HG02623 (cell line): ENCODE measurements at regions not wholly inside any gene's neighbourhood (a gene's known extent, or its start where the extent isn't known, plus 50 kb on each side); places are given as distances from the start of the nearest gene placed in this dataset.
"Not testable (repeated sequence)": the region's sequence is repeated elsewhere in the genome, so short reads cannot be mapped to it uniquely, and the experiment has no call there.

ENCODE experiments used
- ATAC-seq: cut with Tn5 transposase; IDR thresholded peaks from one replicate; pipeline ENCODE4 v1.9.1; 2021; ENCODE audit warnings: moderate library complexity; ENCODE audit not compliant: unreplicated experiment

DNA sequence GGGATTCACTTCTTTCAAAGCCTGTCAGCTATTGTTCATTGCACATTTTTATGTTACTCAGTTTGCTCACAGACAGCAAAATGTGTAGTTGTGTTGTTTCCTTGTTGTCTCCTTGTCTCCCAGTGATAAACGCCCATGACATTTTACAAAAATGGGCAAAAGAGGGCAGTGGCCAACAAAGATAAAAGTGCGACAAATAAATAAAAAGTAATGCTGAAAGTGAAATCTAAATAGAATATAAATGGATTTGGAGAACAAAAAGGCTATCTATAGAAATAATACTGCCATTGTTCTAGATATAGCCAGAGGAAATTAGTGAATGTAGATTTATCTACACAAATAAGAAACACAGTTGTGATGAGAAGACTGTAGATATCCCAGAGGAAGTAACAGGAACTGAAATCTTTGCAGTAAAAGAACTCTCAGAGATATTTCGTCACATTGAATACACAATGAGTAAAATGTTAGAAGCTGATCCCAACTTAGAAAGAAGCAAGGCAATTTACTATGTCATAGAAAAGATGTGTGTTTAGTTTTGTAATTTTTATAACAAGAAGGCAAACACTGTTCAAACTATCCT, 1186.2 kb upstream of the FAM98A start:
- no peak for ATAC-seq

DNA sequence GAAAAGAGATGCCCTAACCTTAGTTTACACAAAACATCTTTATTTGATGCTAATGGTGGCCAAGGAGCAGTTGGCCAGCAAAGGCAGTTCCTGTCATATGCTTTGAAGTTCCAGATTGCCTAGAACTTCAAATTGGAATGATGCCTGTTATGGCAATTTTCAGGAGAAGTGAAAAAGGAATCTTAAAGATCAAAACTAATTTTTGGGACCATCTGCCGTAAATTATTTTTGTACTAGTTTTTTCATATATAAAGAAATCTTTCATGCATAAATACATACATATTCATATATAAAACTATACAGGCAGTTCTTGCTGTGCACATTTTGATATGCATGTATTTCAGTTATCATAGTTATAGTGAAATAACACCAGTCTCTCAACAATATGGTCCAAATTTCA, 1185.6 kb upstream of the FAM98A start:
- no peak for ATAC-seq

DNA sequence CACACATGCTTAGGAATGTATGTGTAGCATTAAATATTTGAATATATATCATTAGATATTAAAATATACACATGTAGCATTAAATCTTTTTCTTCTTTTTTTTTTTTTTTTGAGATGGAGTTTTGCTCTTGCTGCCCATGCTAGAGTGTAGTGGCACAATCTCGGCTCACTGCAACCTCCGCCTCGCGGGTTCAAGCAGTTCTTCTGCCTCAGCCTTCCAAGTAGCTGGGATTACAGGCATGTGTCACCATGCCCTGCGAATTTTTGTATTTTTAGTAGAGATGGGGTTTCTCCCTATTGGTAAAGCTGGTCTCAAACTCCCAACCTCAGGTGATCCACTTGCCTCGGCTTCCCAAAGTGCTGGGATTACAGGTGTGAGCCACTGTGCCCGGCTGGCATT, 1151.6 kb upstream of the FAM98A start:
- ATAC-seq: not testable (repeated sequence)

DNA sequence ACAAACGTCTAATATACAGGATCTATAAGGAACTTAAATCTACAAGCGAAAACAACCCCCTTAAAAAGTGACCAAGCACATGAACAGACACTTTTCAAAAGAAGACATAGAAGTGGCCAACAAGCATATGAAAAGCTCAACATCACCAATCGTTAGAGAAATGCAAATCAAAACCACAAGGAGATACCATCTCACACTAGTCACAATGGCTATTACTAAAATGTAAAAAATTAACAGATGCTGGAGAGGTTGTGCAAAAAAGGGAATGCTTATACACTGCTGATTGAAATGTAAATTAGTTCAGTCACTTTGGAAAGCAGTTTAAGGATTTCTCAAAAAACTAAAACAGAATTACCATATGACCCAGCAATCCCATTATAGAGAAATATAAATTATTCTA, 1148.5 kb upstream of the FAM98A start:
- no peak for ATAC-seq

DNA sequence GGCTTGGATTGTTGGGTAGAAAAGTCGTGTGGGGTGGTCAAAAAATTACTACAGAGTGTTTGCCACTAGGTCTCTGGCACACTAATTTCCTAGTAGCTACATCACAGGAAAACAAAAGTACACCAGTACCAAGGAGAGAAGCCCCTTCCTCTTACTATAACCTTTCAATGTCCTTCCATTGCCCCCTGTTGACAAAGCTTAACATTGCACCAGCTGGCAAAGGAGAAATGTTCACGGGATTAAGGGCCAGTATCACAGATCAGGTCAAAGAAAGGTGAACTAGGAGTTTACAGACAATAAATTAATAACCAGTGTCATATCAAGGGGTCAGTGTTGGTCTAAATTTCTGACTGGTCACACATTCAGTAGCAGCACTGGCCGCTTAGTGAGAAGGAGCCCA, 1139.6 kb upstream of the FAM98A start:
- ATAC-seq: no peak

DNA sequence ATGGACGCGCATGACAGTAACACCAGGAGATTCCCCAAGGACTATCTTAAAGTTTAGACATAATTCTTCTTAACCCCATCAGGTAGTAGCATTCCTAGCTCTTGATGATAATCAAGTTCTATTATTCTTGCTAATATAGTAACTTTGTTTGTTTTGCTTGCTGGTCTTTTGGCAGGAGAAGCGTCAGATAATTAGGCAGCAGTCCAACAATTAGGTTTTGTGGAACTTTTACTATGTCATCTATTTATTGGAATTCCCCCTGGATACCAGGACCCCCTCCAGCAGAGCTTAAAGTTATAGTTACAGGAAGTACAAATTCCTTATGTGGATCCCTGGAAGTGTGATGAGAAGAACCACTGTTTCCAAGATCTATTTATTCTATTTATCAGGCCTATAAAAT, 1138.0 kb upstream of the FAM98A start:
- no peak for ATAC-seq

DNA sequence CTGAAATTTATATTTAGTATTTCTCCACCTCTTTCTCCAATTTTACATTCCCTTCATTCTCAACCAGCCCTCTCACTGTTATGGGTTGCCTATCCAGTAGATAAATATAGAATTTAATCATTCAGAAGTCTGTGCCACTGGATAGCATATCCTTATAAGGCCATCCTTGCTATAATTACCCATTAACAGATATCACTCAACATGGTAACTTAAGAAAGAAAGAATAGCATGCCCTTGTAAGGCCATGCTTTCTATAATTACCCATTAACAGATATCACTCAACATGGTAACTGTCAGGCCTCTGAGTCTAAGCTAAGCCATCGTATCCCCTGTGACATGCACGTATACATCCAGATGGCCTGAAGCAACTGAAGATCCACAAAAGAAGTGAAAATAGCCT, 1137.4 kb upstream of the FAM98A start:
- ATAC-seq: no peak

DNA sequence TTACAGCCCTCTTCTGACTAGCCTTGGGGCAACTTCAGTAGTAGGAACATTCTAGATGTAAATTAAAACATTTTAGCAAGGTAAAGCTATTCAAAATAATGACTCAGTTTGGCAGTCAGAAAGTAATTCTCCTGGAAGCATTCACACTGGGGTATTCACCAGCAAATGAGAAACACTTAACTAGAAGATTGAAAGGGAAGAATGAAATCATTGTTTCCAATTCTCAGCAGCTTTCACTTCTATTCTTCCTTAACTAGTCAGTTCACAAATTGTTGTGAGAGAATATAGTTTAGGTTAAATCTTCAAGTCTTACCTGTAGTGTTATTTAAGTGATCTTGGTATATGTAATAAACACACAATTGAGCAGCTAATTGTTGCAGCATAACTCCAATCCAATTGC, 1135.6 kb upstream of the FAM98A start:
- ATAC-seq: no peak

DNA sequence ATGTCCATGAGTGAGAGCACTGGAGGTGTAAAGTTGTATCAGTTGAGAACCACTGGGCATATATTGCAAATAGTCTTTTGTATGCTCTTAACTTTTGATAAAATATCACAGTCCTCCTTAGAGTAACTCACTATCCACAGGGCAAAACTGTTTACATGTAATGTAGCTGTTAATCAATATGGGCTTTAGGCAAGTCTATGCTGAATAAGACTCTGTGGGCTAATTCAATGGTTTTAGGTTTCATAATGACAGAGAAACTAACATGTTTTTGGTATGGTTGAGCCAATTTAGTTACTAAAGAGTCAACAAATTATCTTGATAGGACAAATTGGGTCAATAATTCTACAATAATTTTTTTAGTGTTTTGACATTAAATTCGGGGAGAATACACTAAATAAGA, 1134.9 kb upstream of the FAM98A start:
- no peak for ATAC-seq

DNA sequence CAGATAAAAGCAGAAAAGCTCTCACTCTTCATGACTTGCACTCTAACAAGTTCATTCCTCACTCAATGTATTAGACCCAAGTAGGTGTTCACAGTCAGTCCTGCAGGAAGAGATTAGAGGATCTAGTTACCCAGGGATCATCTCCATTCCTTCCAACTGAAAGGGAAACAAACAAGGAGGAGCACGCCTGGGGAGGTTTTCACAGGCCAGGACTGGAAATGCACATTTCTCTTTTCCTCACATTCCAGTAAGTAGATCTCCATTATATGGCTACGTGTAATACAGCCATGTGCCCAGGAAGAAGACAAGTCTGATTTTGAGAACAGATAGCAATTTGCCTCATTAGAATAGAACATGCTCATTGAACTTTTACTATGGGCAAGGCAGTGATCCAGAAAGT, 1132.2 kb upstream of the FAM98A start:
- no peak for ATAC-seq

DNA sequence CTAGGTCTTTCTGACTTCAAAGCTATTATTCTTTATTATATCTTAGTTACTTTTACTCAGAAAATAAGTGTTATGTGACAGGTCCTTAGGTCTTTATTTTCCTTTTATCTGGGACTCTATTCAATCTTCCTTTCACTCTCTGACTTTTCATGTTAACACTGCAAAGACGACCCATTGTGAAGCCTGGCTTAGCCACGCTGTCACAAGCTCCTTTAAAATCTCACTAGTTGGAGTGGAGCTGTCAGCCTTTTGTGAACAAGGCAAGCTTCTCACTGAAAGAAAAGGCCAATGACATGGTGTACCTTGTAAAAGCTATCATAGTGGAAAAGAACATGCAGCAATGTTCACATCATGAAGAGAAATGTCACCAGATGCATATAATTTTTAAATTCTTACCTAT, 1130.7 kb upstream of the FAM98A start:
- no peak for ATAC-seq

DNA sequence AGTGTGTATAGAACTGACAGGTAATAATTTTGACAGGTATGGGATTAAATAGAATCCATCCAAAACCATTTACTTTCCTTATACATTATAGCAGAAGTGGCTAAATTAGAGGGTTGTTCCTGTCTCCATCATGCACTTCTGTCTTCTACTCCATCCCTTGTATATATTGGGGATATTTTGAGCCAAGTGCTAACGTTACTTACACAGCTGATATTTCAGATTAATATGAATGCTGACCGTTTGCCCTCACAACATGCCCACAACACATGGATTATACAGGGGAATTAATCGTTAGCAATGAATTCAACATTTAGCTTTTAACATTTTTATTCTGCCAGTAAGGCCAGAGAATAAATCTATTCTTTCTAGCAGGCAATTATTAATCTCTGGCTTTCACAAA, 1125.0 kb upstream of the FAM98A start:
- ATAC-seq: no peak

DNA sequence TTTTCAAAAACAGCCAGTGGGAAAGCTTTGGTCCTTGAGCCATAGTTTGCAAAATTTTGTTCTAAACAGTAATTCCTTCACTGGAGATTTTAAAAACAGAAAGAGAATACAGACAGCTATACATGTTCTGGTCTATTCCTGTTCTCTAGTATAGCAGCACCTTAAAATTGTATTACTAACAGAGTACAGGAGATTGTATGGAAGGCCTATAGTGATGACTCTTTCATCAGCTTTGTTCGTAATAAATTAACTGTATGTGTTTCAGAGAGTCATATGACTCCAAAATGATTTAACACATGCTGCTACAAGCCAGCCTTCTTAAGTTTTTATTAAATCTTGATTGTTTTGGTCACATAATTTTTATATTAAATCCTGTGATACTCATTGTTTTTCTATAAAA, 1124.6 kb upstream of the FAM98A start:
- no peak for ATAC-seq

DNA sequence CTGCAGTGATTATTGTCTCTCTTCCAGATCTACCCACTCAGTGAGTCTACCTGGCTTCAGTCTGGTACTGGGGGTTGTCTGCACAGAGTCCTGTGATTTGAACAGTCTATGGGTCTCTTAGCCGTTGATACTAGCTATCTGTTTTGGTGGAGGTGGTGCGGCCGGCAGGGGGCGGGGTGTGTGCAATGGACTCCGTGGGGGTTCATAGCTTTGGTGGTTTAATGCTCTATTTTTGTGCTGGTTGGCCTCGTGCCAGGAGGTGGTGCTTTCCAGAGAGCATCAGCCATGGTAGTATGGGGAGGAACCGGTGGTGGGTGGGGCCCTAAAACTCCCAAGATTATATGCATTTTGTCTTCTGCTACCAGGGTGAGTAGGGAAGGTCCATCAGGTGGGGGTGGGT, 1120.1 kb upstream of the FAM98A start:
- ATAC-seq: no peak

DNA sequence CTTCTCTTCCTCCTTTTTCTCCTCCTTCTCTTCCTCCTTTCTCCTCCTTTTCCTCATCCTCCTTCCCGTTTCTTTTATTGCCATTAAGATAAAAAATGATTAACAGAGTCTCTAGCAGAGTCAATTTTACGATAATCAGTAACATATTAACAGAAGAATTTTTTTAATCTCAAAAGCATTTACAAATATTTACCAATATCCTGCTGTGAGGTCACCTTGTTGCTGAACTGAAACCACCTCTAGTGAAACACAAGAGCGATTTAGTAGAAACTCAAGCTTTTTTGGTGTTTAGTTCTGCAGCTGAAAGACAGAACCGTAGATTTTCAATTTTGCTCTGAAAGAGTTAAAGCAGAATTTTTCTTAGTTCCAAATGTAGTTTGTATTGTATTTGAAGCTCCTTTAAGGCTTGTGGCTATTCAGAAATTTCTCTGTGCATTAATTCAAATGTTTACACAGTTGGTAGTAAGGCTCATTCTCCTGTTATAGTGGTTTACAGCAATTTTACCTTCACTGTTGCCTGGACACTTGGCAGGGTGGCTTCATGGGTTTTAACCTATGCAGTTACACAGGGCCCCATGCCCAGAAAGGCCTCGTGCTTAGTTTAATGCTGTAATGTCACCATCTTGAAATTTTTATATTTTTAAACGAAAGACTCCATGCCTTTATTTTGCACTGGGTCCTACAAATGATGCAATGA, 1106.6 kb upstream of the FAM98A start:
- ATAC-seq: peak; percentile 69

DNA sequence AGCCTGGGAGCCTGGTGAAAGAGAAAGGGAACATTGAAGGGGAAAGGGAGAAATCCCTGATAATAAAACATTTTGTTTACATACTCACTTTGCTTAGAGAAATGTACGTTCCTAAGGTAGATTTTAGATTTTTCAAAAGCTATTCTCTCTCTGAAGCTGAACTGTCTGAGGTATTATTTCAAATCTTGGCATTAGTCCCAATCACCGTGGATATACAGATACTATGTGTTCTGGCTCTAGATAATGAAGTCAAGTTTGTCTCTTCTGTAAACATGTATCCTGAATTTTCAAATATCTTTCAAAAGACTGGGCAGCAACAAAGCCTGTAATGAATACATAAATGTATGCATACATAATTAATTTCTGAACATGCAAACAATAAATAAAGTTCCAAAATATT, 1104.2 kb upstream of the FAM98A start:
- ATAC-seq: no peak

DNA sequence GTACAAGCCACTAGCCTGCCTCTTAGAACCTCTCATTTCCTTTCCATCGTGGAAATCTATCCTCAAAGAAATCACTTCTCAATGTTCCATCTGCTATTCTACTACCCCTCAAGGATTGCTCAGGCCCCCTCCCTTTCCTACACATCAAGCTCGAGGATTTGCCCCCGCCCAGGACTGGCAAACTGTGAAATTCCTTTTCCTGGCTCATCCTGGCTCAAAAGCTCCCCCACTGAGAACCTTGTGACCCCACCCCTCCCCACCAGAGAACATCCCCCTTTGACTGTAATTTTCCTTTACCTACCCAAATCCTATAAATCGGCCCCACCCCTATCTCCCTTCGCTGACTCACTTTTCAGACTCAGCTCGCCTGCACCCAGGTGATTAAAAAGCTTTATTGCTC, 1103.3 kb upstream of the FAM98A start:
- not testable (repeated sequence) for ATAC-seq

DNA sequence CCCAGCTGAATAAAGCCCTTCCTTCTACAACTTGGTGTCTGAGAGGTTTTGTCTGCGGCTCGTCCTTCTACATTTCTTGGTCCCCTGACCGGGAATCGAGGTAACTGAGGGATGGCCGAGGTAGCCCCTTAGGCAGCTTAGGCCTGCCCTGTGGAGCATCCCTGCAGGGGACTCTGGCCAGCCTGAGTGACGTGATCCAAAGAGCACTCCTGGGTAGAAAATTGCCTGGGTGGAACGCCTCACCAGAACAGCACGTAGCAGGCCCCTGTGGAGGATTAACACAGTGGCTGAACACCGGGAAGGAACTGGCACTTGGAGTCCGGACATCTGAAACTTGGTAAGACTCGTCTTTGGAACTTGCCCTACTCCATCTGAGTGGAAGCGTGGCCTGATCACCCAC, 1078.5 kb upstream of the FAM98A start:
- ATAC-seq: not testable (repeated sequence)

DNA sequence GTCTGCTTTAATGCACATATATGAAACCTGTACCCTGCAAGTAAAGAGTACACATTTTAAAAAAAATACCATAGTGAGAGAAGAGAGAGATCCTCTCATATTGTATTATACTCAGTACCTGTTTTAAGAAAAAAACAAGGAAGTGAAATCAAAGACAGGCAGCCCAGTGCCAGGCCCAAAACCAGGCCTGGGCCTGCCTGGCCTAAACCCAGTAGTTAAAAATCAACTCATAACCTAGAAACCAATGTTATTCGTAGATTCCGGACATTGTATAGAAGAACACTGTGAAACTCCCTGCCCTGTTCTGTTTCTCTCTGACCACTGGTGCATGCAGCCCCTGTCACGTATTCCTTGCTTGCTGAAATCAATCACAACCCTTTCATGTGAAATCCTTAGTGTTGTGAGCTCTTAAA, 1078.0 kb upstream of the FAM98A start:
- ATAC-seq: peak; percentile 66

DNA sequence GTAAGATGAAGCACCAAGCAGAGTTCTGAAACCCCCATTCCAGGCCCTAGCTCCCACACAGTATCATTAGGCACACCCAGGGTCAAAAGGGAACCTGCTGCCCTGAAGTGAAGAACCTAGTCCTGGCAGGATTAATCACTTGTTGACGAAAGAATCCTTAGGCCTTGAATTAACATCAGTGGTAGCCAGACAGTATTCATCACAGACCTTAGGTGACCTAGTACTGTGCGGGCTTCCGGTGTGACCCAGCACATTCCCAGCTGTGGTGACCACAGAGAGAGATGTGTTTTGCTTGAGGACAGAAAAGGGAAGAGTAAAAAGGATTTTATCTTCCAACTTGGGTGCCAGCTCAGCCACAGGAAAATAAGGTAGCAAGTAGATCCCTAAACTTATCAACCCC, 1071.4 kb upstream of the FAM98A start:
- ATAC-seq: no peak

DNA sequence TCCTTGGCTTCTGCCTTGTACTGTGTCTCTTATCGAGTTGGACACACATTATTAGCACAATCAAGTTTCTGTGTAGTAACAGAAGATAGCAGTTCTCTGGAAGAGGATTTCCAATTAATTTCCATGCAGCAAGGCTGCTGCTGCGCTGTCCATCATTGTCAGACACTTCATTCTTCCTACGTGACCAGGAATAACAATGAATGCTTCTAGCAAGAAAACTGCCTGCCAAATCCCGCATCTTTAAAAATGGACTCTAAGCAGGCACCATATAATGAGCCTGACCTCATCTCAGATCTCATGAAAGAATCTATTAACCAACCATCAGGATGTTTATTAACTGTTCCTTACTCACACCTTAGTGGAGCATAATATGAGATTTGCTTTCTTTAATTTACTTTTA, 1067.7 kb upstream of the FAM98A start:
- ATAC-seq: no peak

DNA sequence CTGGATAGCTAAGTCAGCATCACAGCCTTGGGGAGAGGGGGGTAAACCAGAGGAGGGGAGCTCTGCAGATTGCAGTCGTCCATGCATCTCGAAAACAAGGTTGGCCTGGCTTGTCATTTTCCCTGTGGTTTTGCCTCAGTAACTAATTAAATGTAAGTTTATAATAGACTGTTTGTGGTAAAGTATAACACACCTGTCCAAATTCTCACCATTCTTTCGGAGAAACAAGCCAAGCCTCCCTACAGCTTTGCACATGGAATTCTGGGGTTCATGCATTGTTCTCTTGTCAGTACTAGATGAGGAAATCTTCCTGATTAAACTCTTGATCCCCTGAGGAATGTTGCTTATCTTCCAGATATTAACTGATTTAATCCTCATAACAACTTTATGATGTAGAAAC, 1065.2 kb upstream of the FAM98A start:
- ATAC-seq: no peak

DNA sequence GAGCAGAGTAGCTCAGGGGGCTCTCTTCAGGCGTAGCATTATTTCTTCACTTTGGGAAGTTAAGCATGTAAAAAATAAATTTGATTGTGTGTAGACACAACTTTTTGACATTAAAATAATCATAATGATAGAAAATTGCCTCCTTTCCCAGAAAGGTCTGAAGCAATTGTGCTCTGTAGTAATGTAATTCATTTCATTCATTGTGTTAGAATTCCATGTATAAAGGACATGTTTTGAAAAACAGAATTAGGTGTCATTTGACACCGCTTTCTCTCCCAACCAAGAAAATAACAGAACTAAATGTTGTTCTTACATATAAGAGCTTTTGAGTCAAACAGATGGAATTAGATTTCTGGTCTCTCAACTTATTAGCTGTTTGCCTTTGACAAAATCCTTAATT, 1064.2 kb upstream of the FAM98A start:
- no peak for ATAC-seq
